NCI-H2171 treated with DMSO at 0.1 percent for 48 hours (cell line): ENCODE measurements at regions not wholly inside any gene's neighbourhood (a gene's known extent, or its start where the extent isn't known, plus 50 kb on each side); places are given as distances from the start of the nearest gene placed in this dataset.
"Not testable (repeated sequence)": the region's sequence is repeated elsewhere in the genome, so short reads cannot be mapped to it uniquely, and the experiment has no call there.

Source experiments
- DNase-seq: peaks from one replicate; lab custom pipeline; 2025; lab: John Stamatoyannopoulos, UW

GRCh38 chrY:17511984-17512383, 368.0 kb downstream of the CDY2B start:
- not testable (repeated sequence) for DNase-seq

- not testable (repeated sequence) for DNase-seq
Measured at GRCh38 chrY:17511476-17511875, 368.5 kb downstream of the CDY2B start.

GRCh38 chrY:17505834-17506233, 374.2 kb downstream of the CDY2B start:
- not testable (repeated sequence) for DNase-seq

GRCh38 chrY:17484763-17485162, 395.3 kb downstream of the CDY2B start:
- DNase-seq, result not testable (repeated sequence)

- DNase-seq, result not testable (repeated sequence)
Measured at GRCh38 chrY:17484157-17484556, 395.9 kb downstream of the CDY2B start.

GRCh38 chrY:17481389-17482022, 398.5 kb downstream of the CDY2B start:
- not testable (repeated sequence) for DNase-seq

GRCh38 chrY:17472068-17472467, 408.0 kb downstream of the CDY2B start:
- DNase-seq, result not testable (repeated sequence)

GRCh38 chrY:17459753-17460152, 420.3 kb downstream of the CDY2B start:
- DNase-seq, result not testable (repeated sequence)

- DNase-seq, result no peak
Measured at GRCh38 chrY:17430570-17431166, 449.4 kb downstream of the CDY2B start.

GRCh38 chrY:17398336-17399072, 481.5 kb downstream of the CDY2B start:
- DNase-seq, result no peak

GRCh38 chrY:17397659-17398058, 482.4 kb downstream of the CDY2B start:
- no peak for DNase-seq

- no peak for DNase-seq
Measured at GRCh38 chrY:17381431-17382070, 498.5 kb downstream of the CDY2B start.

- no peak for DNase-seq
Measured at GRCh38 chrY:17378326-17378725, 501.7 kb downstream of the CDY2B start.

GRCh38 chrY:17368413-17368812, 511.6 kb downstream of the CDY2B start:
- DNase-seq, result no peak

- no peak for DNase-seq
Measured at GRCh38 chrY:17366400-17366799, 513.6 kb downstream of the CDY2B start.

- DNase-seq, result no peak
Measured at GRCh38 chrY:17339028-17339427, 541.0 kb downstream of the CDY2B start.

GRCh38 chrY:17330733-17331132, 549.3 kb downstream of the CDY2B start:
- no peak for DNase-seq

GRCh38 chrY:17319916-17320315, 560.1 kb downstream of the CDY2B start:
- no peak for DNase-seq

GRCh38 chrY:17318631-17319030, 561.4 kb downstream of the CDY2B start:
- DNase-seq, result no peak

- DNase-seq, result no peak
Measured at GRCh38 chrY:17277056-17277455, 603.0 kb downstream of the CDY2B start.

- DNase-seq, result no peak
Measured at GRCh38 chrY:17259497-17259896, 620.5 kb downstream of the CDY2B start.

GRCh38 chrY:17238406-17238805, 641.6 kb downstream of the CDY2B start:
- DNase-seq, result no peak

GRCh38 chrY:17235769-17236168, 644.3 kb downstream of the CDY2B start:
- no peak for DNase-seq
